MM.1S (cell line): ENCODE measurements at regions not wholly inside any gene's neighbourhood (a gene's known extent, or its start where the extent isn't known, plus 50 kb on each side); places are given as distances from the start of the nearest gene placed in this dataset.

ENCODE experiments used
- DNase-seq: peaks from one replicate; pipeline ENCODE4 v3.0.0-alpha.2; 2015
- H2AFZ ChIP-seq: fragments of 300-600 bp; sonication (generic); 2 replicates; pipeline ENCODE4 v1.6.0; 2016; ENCODE audit warnings: antibody characterized with exemption, low read length
- H3F3A ChIP-seq: fragments of 300-600 bp; sonication (generic); 2 replicates; pipeline ENCODE4 v1.6.1; 2016; ENCODE audit warnings: mild to moderate bottlenecking, antibody characterized with exemption, low read length, moderate library complexity, mixed read lengths; ENCODE audit not compliant: insufficient read depth
- H3K27ac ChIP-seq: fragments of 300-600 bp; sonication (generic); 2 replicates; pipeline ENCODE4 v1.5.1; 2016; ENCODE audit warnings: mild to moderate bottlenecking, low read length
- H3K27me3 ChIP-seq: fragments of 300-600 bp; sonication (generic); replicated peaks from 2 replicates; pipeline ENCODE4 v1.6.0; 2016; ENCODE audit warnings: low read length; ENCODE audit not compliant: insufficient read depth
- H3K36me3 ChIP-seq: fragments of 300-600 bp; sonication (generic); replicated peaks from 2 replicates; pipeline ENCODE4 v1.6.1; 2016; ENCODE audit warnings: mild to moderate bottlenecking, low read length, mixed read lengths; ENCODE audit not compliant: insufficient read depth
- H3K4me1 ChIP-seq: fragments of 300-600 bp; sonication (generic); 2 replicates; pipeline ENCODE4 v1.6.1; 2016; ENCODE audit warnings: low read length, mixed read lengths
- H3K4me2 ChIP-seq: fragments of 300-600 bp; sonication (generic); 2 replicates; pipeline ENCODE4 v1.6.0; 2016; ENCODE audit warnings: low read depth, low read length
- H3K4me3 ChIP-seq: fragments of 300-600 bp; sonication (generic); 2 replicates; pipeline ENCODE4 v1.5.1; 2016; ENCODE audit warnings: low read length, mixed read lengths
- H3K79me2 ChIP-seq: fragments of 300-600 bp; sonication (generic); 2 replicates; pipeline ENCODE4 v1.6.1; 2016; ENCODE audit warnings: mixed run types, low read length, mixed read lengths
- H3K9ac ChIP-seq: fragments of 300-600 bp; sonication (generic); 2 replicates; pipeline ENCODE4 v1.6.1; 2016; ENCODE audit warnings: low read length, mixed read lengths
- H3K9me2 ChIP-seq: fragments of 300-600 bp; sonication (generic); replicated peaks from 2 replicates; pipeline ENCODE4 v1.6.1; 2016; ENCODE audit warnings: mild to moderate bottlenecking, low read length, mixed read lengths; ENCODE audit not compliant: insufficient read depth
- H3K9me3 ChIP-seq: fragments of 300-600 bp; sonication (generic); replicated peaks from 2 replicates; pipeline ENCODE4 v1.6.1; 2016; ENCODE audit warnings: mild to moderate bottlenecking, low read length, mixed read lengths; ENCODE audit not compliant: insufficient read depth
- H4K20me1 ChIP-seq: fragments of 300-600 bp; sonication (generic); 2 replicates; pipeline ENCODE4 v1.6.1; 2016; ENCODE audit warnings: mild to moderate bottlenecking, low read length, moderate library complexity, mixed read lengths; ENCODE audit not compliant: insufficient read depth
- EZH2 ChIP-seq: fragments of 300-600 bp; sonication (generic); optimal IDR thresholded peaks from 2 replicates; pipeline ENCODE3; 2017; ENCODE audit warnings: low read depth, mild to moderate bottlenecking, antibody characterized with exemption, low read length, mixed read lengths
- EZH2phosphoT487 ChIP-seq: fragments of 300-600 bp; sonication (generic); IDR thresholded peaks from 2 replicates; pipeline ENCODE4 v1.6.1; 2018; ENCODE audit warnings: antibody characterized with exemption, low read length
- TF ChIP-seq, protein P1 (sequence below): fragments of 300-600 bp; sonication (generic); IDR thresholded peaks from 2 replicates; pipeline ENCODE4 v1.5.1; 2016; ENCODE audit warnings: antibody characterized with exemption, low read length, mixed read lengths

DNA sequence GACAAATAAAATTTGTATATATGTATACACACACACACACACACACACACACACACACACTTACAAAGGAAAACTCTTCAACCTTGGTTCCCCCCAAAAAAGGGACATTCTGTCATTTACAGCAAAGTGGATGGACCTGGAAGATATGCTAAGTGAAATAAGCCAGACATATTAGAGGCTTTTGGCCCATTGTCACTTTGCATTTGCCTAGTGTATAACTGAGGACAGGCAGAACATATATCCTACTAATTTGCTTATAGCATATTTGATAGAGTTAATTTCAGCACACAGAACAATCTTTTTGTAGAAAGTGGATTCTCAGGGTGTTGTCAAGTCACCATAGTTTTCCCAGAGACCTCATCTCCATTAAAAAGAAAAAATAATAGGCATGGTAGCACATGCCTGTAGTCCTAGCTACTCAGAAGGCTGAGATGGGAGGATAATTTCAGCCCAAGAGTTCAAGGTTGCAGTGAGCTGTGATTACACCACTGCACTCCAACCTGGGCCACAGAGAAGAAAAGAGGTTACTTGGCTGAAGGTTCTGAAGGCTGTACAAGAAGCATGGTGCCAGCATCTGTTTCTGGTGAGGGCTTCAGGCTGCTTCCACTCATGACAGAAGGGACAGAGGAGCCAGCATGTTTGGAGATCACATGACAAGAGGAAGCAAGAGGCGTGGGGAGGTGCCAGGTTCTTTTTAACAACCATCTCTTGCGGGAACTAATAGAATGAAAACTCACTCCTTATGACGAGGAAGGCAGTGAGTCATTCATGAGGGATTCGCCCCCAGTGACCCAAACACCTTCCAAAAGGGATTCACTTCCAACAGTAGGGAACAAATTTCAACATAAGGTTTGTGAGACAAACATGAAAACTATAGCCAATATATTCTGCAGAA is 135.6 kb downstream of the TMEM168 start:
- Histone ChIP-seq H3K4me2 (no peak overlapping the region), H3K4me3 (no peak overlapping the region), H3K27me3 (no peaks in the 10 kb centered on the region), H4K20me1 (no peaks in the 10 kb centered on the region), H3K79me2 (no peaks in the 10 kb centered on the region), H3K36me3 (no peaks in the 10 kb centered on the region), H2AFZ (no peak overlapping the region), H3K27ac (no peak overlapping the region), H3K9me3 (no peaks in the 10 kb centered on the region), H3K4me1 (no peaks in the 10 kb centered on the region), H3K9ac (no peak overlapping the region), H3K9me2 (no peaks in the 10 kb centered on the region), H3F3A (no peaks in the 10 kb centered on the region)
- TF ChIP-seq EZH2phosphoT487, result no peak
- no peak for TF ChIP-seq EZH2
- TF ChIP-seq, protein P1, sequence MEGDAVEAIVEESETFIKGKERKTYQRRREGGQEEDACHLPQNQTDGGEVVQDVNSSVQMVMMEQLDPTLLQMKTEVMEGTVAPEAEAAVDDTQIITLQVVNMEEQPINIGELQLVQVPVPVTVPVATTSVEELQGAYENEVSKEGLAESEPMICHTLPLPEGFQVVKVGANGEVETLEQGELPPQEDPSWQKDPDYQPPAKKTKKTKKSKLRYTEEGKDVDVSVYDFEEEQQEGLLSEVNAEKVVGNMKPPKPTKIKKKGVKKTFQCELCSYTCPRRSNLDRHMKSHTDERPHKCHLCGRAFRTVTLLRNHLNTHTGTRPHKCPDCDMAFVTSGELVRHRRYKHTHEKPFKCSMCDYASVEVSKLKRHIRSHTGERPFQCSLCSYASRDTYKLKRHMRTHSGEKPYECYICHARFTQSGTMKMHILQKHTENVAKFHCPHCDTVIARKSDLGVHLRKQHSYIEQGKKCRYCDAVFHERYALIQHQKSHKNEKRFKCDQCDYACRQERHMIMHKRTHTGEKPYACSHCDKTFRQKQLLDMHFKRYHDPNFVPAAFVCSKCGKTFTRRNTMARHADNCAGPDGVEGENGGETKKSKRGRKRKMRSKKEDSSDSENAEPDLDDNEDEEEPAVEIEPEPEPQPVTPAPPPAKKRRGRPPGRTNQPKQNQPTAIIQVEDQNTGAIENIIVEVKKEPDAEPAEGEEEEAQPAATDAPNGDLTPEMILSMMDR, result no peak
- no peak for DNase-seq

DNA sequence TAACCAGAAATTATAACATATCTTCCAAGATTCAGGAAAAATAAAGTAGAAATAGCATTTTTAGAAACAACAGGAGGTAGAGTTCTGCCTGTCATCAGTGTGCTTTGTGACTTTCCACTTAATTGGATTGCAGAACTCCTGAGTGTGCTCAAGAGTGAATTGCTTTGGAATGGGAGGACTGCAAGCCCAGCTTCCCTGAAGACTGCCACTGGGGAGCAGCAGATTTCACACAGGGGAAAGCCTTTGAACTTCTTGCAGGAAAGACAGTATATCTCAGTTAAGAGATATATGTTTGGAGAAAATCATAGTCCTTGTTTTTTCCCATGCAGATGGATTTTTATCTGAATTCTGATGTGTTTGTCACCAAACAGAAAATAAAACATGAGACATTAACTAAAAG is 124.5 kb downstream of the TMEM168 start:
- Histone ChIP-seq H3K9ac (no peak overlapping the region), H3K9me2 (no peaks in the 10 kb centered on the region), H3K79me2 (no peaks in the 10 kb centered on the region), H3K4me1 (no peaks in the 10 kb centered on the region), H3F3A (no peaks in the 10 kb centered on the region), H3K27me3 (no peaks in the 10 kb centered on the region), H3K27ac (no peak overlapping the region), H2AFZ (no peak overlapping the region), H3K9me3 (no peaks in the 10 kb centered on the region), H4K20me1 (no peaks in the 10 kb centered on the region), H3K4me2 (no peak overlapping the region), H3K4me3 (no peak overlapping the region), H3K36me3 (no peaks in the 10 kb centered on the region)
- no peak for DNase-seq
- no peak for TF ChIP-seq EZH2
- TF ChIP-seq EZH2phosphoT487, result no peak
- TF ChIP-seq, protein P1, result no peak

DNA sequence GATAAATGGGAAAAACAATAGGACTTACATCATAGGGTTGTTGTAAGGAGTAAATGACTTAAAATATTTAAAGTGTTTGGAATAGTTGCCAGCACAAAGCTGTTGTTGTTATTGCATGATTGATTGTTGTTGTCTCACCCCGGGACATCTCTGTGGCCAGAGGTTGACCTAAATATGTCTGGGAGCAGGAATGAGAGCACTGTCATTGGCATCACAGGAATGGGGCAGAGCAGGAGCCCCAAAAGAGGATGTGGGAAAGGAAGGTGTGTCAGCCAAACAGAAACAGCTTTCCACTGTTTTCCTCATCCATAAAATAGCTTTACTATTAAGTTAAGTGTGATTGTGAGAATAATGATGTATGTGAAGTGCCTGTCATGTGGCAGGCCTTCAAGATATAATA is 121.6 kb downstream of the TMEM168 start:
- DNase-seq, result no peak
- Histone ChIP-seq H3K27me3 (no peaks in the 10 kb centered on the region), H3F3A (no peaks in the 10 kb centered on the region), H3K36me3 (no peaks in the 10 kb centered on the region), H3K4me1 (no peaks in the 10 kb centered on the region), H3K9ac (no peak overlapping the region), H3K79me2 (no peaks in the 10 kb centered on the region), H2AFZ (no peak overlapping the region), H3K4me2 (no peak overlapping the region), H3K9me2 (no peaks in the 10 kb centered on the region), H3K27ac (no peak overlapping the region), H4K20me1 (no peaks in the 10 kb centered on the region), H3K4me3 (no peak overlapping the region), H3K9me3 (no peaks in the 10 kb centered on the region)
- TF ChIP-seq EZH2phosphoT487 (no peak), EZH2 (no peak)
- TF ChIP-seq, protein P1, result no peak
